ENCODE measurements at regions not wholly inside any gene's neighbourhood (a gene's known extent, or its start where the extent isn't known, plus 50 kb on each side); places are given as distances from the start of the nearest gene placed in this dataset.

DNA sequence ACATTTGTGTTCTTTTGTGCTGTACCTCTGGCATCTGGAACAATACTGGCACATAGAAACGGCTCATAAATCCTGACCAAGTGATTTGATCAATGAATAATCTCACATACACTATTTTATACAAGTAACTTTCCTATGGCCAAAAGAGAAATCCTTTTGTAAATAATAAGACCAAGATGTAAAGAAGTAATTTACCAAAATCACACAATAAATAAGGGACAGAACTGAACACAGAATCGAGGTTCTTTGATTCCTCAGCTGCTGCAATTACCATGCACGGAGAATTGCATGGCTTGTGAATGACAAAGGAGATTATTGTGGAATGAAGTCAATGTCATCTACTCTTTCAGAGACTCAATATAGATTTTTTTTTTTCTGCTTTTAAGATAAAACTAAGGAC lies 576.8 kb upstream of the SMIM31 start:
- TF ChIP-seq, protein P1, sequence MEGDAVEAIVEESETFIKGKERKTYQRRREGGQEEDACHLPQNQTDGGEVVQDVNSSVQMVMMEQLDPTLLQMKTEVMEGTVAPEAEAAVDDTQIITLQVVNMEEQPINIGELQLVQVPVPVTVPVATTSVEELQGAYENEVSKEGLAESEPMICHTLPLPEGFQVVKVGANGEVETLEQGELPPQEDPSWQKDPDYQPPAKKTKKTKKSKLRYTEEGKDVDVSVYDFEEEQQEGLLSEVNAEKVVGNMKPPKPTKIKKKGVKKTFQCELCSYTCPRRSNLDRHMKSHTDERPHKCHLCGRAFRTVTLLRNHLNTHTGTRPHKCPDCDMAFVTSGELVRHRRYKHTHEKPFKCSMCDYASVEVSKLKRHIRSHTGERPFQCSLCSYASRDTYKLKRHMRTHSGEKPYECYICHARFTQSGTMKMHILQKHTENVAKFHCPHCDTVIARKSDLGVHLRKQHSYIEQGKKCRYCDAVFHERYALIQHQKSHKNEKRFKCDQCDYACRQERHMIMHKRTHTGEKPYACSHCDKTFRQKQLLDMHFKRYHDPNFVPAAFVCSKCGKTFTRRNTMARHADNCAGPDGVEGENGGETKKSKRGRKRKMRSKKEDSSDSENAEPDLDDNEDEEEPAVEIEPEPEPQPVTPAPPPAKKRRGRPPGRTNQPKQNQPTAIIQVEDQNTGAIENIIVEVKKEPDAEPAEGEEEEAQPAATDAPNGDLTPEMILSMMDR (conservative IDR thresholded peaks at IDR 0.05; ENCODE audit: low read depth, low read length) = no peak
- DNase-seq (ENCODE audit: low read depth) = no peak
- H3K4me3 ChIP-seq (ENCODE audit: low read depth, low read length) = no peak overlapping the region

DNA sequence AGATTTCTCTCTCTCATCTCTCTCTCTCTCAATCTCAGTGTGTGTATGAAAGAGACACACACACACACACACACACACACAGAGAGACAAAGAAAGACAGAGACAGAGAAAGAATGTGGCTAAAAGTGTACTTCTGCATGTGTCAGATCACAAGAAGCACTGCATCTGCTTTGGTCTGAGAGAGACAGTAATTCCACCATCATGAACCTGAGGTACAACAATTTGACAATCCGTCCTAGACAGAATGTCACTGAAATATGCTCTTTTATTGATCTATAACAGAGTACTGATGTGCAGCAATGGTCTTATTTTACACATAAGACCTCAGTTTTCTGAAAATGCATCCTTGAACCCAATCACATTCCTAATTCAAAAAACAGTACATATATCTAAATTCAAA lies 576.2 kb upstream of the SMIM31 start:
- DNase-seq (ENCODE audit: low read depth) = no peak
- TF ChIP-seq, protein P1 (conservative IDR thresholded peaks at IDR 0.05; ENCODE audit: low read depth, low read length) = no peak
- H3K4me3 ChIP-seq (ENCODE audit: low read depth, low read length) = no peak overlapping the region

DNA sequence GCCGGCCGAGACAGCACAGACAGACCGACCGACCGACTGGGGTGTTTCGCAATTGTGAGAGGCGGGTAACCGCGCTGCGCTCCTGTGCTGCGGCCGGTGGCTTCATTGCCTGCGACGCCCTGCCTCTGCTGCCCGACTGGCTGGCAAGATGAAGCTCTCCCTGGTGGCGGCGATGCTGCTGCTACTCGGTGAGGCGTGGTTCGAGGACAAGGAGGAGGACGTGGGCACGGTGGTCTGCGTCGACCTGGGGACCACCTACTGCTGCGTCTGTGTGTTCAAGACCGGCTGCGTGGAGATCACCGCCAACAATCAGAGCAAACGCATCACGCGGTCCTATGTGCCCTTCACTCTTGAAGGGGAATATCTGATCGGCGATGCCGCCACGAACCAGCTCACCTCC lies 565.7 kb upstream of the SMIM31 start:
- TF ChIP-seq, protein P1 (conservative IDR thresholded peaks at IDR 0.05; ENCODE audit: low read depth, low read length) = no peak
- DNase-seq (ENCODE audit: low read depth) = no peak
- no peak overlapping the region for H3K4me3 ChIP-seq (ENCODE audit: low read depth, low read length)

DNA sequence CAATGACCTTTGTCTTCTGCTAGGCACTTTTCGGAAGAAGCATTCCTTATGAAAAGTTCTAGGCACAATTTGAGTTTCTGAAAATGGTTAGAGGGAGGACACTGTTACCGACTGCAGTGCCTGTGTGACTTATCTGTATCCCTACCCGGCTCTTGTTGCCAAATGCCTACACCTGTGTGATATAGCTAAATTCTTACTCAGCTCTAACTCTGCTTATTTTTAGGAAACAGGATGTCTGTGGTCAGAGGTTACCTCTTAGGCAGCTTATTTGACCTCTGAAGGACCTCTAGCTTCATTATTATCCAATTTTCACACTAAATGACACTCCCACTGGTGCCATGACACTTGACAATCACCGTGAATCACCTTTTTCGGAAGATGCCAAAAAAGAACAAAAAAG lies 561.1 kb upstream of the SMIM31 start:
- DNase-seq (ENCODE audit: low read depth) = no peak
- TF ChIP-seq, protein P1 (conservative IDR thresholded peaks at IDR 0.05; ENCODE audit: low read depth, low read length) = no peak
- H3K4me3 ChIP-seq (ENCODE audit: low read depth, low read length) = no peak overlapping the region

DNA sequence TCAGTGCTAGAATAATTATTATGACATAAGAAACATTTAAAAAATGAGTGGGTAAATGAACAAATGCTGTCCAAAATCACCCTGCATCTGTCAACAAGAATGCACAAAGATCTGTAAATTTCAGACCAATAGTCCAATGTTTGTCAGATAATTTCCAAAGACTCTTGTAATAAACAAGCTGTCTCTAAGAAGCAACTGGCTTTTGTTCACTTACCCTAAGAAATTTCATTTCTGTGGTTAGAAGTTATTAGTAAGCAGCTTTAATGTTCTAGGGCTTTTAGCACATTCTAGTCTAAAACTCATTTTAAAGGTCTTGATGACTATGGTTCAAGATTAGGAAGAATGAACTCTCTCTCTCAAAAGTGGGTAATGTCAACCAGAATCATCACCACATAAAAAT lies 560.3 kb upstream of the SMIM31 start:
- TF ChIP-seq, protein P1 (conservative IDR thresholded peaks at IDR 0.05; ENCODE audit: low read depth, low read length) = no peak
- no peak overlapping the region for H3K4me3 ChIP-seq (ENCODE audit: low read depth, low read length)
- no peak for DNase-seq (ENCODE audit: low read depth)

DNA sequence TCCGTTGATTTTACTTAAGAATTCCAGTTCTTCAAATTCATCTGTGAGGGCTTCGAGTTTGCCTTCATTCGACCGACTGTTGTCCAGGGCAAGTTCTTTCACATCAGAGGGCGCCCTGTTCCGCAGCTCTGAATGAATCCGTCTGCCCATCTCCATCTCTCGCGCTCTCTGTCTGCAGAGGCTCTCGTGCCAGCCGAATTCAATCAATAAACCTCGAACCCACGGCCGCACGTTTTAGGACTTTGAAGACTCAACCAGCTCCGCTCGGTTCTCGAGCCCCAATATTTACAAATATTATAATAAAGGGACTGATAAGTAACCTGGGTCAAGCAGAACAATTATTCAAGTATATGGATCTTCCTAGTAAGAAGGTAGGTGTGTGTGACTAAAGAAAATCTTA lies 556.4 kb upstream of the SMIM31 start:
- TF ChIP-seq, protein P1 (conservative IDR thresholded peaks at IDR 0.05; ENCODE audit: low read depth, low read length) = no peak
- no peak for DNase-seq (ENCODE audit: low read depth)

DNA sequence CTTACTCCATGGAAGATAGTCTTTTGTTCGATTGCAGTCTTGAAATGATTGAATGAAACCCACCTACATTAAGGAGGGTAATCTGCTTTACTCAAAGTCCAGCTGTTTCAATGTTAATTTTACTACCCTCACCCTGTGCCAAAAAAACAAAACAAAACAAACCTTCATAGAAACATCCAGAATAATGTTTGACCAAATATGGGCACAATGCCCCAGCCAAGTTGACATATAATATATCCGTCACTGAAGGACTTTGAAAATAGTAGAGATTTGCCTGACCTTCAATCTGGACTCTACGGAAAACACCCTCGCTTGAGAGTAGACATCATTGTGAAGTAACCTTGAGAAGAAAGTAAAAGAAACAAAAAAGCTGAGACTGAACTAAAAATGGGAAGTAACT lies 550.5 kb upstream of the SMIM31 start:
- no peak for DNase-seq (ENCODE audit: low read depth)
- no peak overlapping the region for H3K4me3 ChIP-seq (ENCODE audit: low read depth, low read length)
- TF ChIP-seq, protein P1 (conservative IDR thresholded peaks at IDR 0.05; ENCODE audit: low read depth, low read length) = no peak

More for the DNA sequence above, 556.4 kb upstream of the SMIM31 start:
- no peak overlapping the region for H3K4me3 ChIP-seq (ENCODE audit: low read depth, low read length)
